Neural cell (in vitro differentiated cells): ENCODE measurements at regions not wholly inside any gene's neighbourhood (a gene's known extent, or its start where the extent isn't known, plus 50 kb on each side); places are given as distances from the start of the nearest gene placed in this dataset.

Experiments used
- H2AFZ ChIP-seq: fragments of 200-600, 300-800 bp; sonication (generic), shearing (Covaris generic); 2 replicates; pipeline ENCODE4 v1.6.0; 2014; ENCODE audit warnings: low read depth, mild to moderate bottlenecking, antibody characterized with exemption, low read length, moderate library complexity
- H3F3A ChIP-seq: fragments of 200-600 bp; shearing (Covaris generic); 2 replicates; pipeline ENCODE4 v1.6.1; 2016; ENCODE audit warnings: mild to moderate bottlenecking, moderate library complexity, mixed read lengths, antibody characterized with exemption, low read length; ENCODE audit not compliant: insufficient read depth, poor library complexity, severe bottlenecking
- H3K27ac ChIP-seq: fragments of 200-600, 300-800 bp; sonication (generic), shearing (Covaris generic); 2 replicates; pipeline ENCODE4 v1.5.1; 2014; ENCODE audit warnings: mild to moderate bottlenecking, low read length, moderate library complexity
- H3K27me3 ChIP-seq: fragments of 300-800, 200-600 bp; sonication (generic), shearing (Covaris generic); 2 replicates; pipeline ENCODE4 v1.6.0; 2014; ENCODE audit warnings: mild to moderate bottlenecking, low read depth, low read length, moderate library complexity; ENCODE audit not compliant: insufficient read depth
- H3K36me3 ChIP-seq: fragments of 300-800, 200-600 bp; sonication (generic), shearing (Covaris generic); 2 replicates; pipeline ENCODE4 v1.5.1; 2014; ENCODE audit warnings: mild to moderate bottlenecking, antibody characterized with exemption, low read length, moderate library complexity; ENCODE audit not compliant: insufficient read depth
- H3K4me2 ChIP-seq: fragments of 300-800, 200-600 bp; sonication (generic), shearing (Covaris generic); 2 replicates; pipeline ENCODE4 v1.6.0; 2014; ENCODE audit warnings: mild to moderate bottlenecking, low read length
- H3K4me3 ChIP-seq: fragments of 300-800, 200-600 bp; sonication (generic), shearing (Covaris generic); 2 replicates; pipeline ENCODE4 v1.5.1; 2014; ENCODE audit warnings: mild to moderate bottlenecking, low read length, moderate library complexity
- H3K79me2 ChIP-seq: fragments of 200-600 bp; shearing (Covaris generic); replicated peaks from 2 replicates; pipeline ENCODE4 v1.6.0; 2014; ENCODE audit warnings: mild to moderate bottlenecking, low read length, moderate library complexity; ENCODE audit not compliant: insufficient read depth
- H3K9ac ChIP-seq: fragments of 300-800, 200-600 bp; sonication (generic), shearing (Covaris generic); 2 replicates; pipeline ENCODE4 v1.6.1; 2016; ENCODE audit warnings: mild to moderate bottlenecking, low read length, mixed read lengths
- H3K9me2 ChIP-seq: fragments of 200-600 bp; shearing (Covaris generic); 2 replicates; pipeline ENCODE4 v1.6.1; 2016; ENCODE audit warnings: mild to moderate bottlenecking, low read length, mixed read lengths; ENCODE audit not compliant: insufficient read depth
- H3K9me3 ChIP-seq: fragments of 200-600, 300-800 bp; sonication (generic), shearing (Covaris generic); 2 replicates; pipeline ENCODE4 v1.6.1; 2016; ENCODE audit warnings: mild to moderate bottlenecking, mixed run types, low read length, moderate library complexity, mixed read lengths
- H4K20me1 ChIP-seq: fragments of 200-600 bp; shearing (Covaris generic); 2 replicates; pipeline ENCODE4 v1.6.1; 2016; ENCODE audit warnings: mild to moderate bottlenecking, mixed run types; ENCODE audit not compliant: insufficient read depth
- EP300 ChIP-seq: fragments of 450-650 bp; conservative IDR thresholded peaks from 2 replicates; pipeline ENCODE4 v1.6.1; 2014; ENCODE audit warnings: antibody characterized with exemption, mild to moderate bottlenecking, moderate library complexity; ENCODE audit not compliant: poor library complexity, severe bottlenecking
- EZH2 ChIP-seq: fragments of 200-600, 300-800 bp; shearing (Covaris generic), sonication (generic); IDR thresholded peaks from 2 replicates; pipeline ENCODE4 v1.6.1; 2014; ENCODE audit warnings: antibody characterized with exemption, low read length, borderline replicate concordance, mild to moderate bottlenecking; ENCODE audit not compliant: insufficient read depth, poor library complexity, severe bottlenecking
- MXI1 ChIP-seq: fragments of 450-650 bp; conservative IDR thresholded peaks from 2 replicates; pipeline ENCODE4 v1.6.1; 2014; ENCODE audit warnings: antibody characterized with exemption, mild to moderate bottlenecking; ENCODE audit not compliant: poor library complexity, severe bottlenecking
- POLR2AphosphoS5 ChIP-seq: IDR thresholded peaks from 2 replicates; pipeline ENCODE4 v1.6.1; 2012
- RAD21 ChIP-seq: fragments of 450-650 bp; conservative IDR thresholded peaks from 2 replicates; pipeline ENCODE4 v1.6.1; 2014; ENCODE audit warnings: antibody characterized with exemption, mild to moderate bottlenecking, moderate library complexity
- REST ChIP-seq: IDR thresholded peaks from 2 replicates; pipeline ENCODE4 v1.6.1; 2012; ENCODE audit warnings: borderline replicate concordance
- SMC3 ChIP-seq: fragments of 450-650 bp; conservative IDR thresholded peaks from 2 replicates; pipeline ENCODE4 v1.6.1; 2014; ENCODE audit warnings: antibody characterized with exemption, mild to moderate bottlenecking, moderate library complexity; ENCODE audit not compliant: poor library complexity
- TAF1 ChIP-seq: IDR thresholded peaks from 2 replicates; pipeline ENCODE4 v1.6.1; 2012; ENCODE audit warnings: low read depth
- TF ChIP-seq, protein P1 (sequence below): fragments of 450-650 bp; IDR thresholded peaks from 2 replicates; pipeline ENCODE4 v1.5.1; 2014; ENCODE audit warnings: antibody characterized with exemption, mild to moderate bottlenecking, moderate library complexity; ENCODE audit not compliant: poor library complexity, severe bottlenecking

- no peaks in the 10 kb centered on the region for H3K9me3 ChIP-seq
- TF ChIP-seq POLR2AphosphoS5: no peak
- TF ChIP-seq, protein P1, sequence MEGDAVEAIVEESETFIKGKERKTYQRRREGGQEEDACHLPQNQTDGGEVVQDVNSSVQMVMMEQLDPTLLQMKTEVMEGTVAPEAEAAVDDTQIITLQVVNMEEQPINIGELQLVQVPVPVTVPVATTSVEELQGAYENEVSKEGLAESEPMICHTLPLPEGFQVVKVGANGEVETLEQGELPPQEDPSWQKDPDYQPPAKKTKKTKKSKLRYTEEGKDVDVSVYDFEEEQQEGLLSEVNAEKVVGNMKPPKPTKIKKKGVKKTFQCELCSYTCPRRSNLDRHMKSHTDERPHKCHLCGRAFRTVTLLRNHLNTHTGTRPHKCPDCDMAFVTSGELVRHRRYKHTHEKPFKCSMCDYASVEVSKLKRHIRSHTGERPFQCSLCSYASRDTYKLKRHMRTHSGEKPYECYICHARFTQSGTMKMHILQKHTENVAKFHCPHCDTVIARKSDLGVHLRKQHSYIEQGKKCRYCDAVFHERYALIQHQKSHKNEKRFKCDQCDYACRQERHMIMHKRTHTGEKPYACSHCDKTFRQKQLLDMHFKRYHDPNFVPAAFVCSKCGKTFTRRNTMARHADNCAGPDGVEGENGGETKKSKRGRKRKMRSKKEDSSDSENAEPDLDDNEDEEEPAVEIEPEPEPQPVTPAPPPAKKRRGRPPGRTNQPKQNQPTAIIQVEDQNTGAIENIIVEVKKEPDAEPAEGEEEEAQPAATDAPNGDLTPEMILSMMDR: no peak
- TF ChIP-seq MXI1: no peak
- no peak for TF ChIP-seq TAF1
- TF ChIP-seq EP300: no peak
- no peak for TF ChIP-seq EZH2
- TF ChIP-seq RAD21: no peak
- TF ChIP-seq REST: no peak
- TF ChIP-seq SMC3: no peak
- no peaks in the 10 kb centered on the region for H3K9me2 ChIP-seq
- H3F3A ChIP-seq: peaks cover 7% of the 10 kb centered on the region
- H3K27ac ChIP-seq: no peak overlapping the region
- no peak overlapping the region for H3K4me3 ChIP-seq
- H3K4me2 ChIP-seq: no peak overlapping the region
- no peaks in the 10 kb centered on the region for H3K27me3 ChIP-seq
- no peaks in the 10 kb centered on the region for H4K20me1 ChIP-seq
- H3K36me3 ChIP-seq: no peaks in the 10 kb centered on the region
- H3K79me2 ChIP-seq: no peaks in the 10 kb centered on the region
- no peak overlapping the region for H2AFZ ChIP-seq
- no peak overlapping the region for H3K9ac ChIP-seq
Measured at GRCh38 chr6:148222376-148222775, 120.3 kb upstream of the SASH1 start.

DNA sequence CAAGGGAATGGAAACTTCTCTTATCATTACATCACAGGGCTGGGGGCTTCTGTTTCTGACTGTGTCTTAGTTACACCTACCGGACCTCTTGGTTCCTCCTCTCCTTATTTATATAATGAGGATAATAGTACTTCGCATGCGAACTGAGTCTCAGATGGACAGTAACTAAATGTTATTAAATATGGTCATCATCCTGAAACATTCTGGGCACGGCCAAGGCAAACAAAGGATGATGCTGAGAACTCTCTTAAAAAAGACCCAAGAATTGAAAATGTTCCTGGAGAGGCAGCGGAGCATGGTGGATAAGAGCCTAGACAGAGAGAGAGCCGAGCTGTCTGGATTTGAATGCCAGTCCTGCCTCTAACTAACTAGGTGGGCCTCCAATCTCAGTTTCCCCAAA lies 119.8 kb upstream of the SASH1 start:
- Histone ChIP-seq H3K79me2 (no peaks in the 10 kb centered on the region), H3K36me3 (no peaks in the 10 kb centered on the region), H3K9ac (no peak overlapping the region), H3K4me2 (no peak overlapping the region), H3K9me2 (no peaks in the 10 kb centered on the region), H3K27ac (no peak overlapping the region), H3F3A (peaks cover 7% of the 10 kb centered on the region), H3K27me3 (no peaks in the 10 kb centered on the region), H2AFZ (no peak overlapping the region), H4K20me1 (no peaks in the 10 kb centered on the region), H3K4me3 (no peak overlapping the region), H3K9me3 (no peaks in the 10 kb centered on the region)
- TF ChIP-seq POLR2AphosphoS5: no peak
- no peak for TF ChIP-seq RAD21
- no peak for TF ChIP-seq SMC3
- no peak for TF ChIP-seq MXI1
- TF ChIP-seq EP300: no peak
- TF ChIP-seq TAF1: no peak
- no peak for TF ChIP-seq REST
- no peak for TF ChIP-seq EZH2
- TF ChIP-seq, protein P1: no peak
